Activated CD4-positive, alpha-beta T cell treated with anti-CD3 and anti-CD28 coated beads for 1 hour (primary cell): ENCODE measurements at regions not wholly inside any gene's neighbourhood (a gene's known extent, or its start where the extent isn't known, plus 50 kb on each side); places are given as distances from the start of the nearest gene placed in this dataset.
"Not testable (repeated sequence)": the region's sequence is repeated elsewhere in the genome, so short reads cannot be mapped to it uniquely, and the experiment has no call there.

Experiments used
- DNase-seq: peaks from one replicate; pipeline ENCODE4 v3.0.0-alpha.2; 2020

- DNase-seq, result no peak
These were observed 220.6 kb downstream of the DHX15 start for GRCh38 chr4:24363751-24364150.

GRCh38 chr4:24352112-24352511 lies 232.2 kb downstream of the DHX15 start:
- no peak for DNase-seq

GRCh38 chr4:24349168-24349996 lies 235.0 kb downstream of the DHX15 start:
- not testable (repeated sequence) for DNase-seq

- no peak for DNase-seq
These were observed 245.1 kb downstream of the DHX15 start for GRCh38 chr4:24339260-24339659.

- DNase-seq, result no peak
These were observed 246.7 kb downstream of the DHX15 start for GRCh38 chr4:24337451-24338190.

GRCh38 chr4:24335616-24336015 lies 248.7 kb downstream of the DHX15 start:
- DNase-seq, result no peak

GRCh38 chr4:24334906-24335305 lies 249.4 kb downstream of the DHX15 start:
- DNase-seq, result no peak

GRCh38 chr4:24330573-24330972 lies 253.8 kb downstream of the DHX15 start:
- no peak for DNase-seq

GRCh38 chr4:24330172-24330571 lies 254.2 kb downstream of the DHX15 start:
- DNase-seq, result no peak

GRCh38 chr4:24328711-24329110 lies 255.6 kb downstream of the DHX15 start:
- DNase-seq, result no peak

- DNase-seq, result no peak
These were observed 256.0 kb downstream of the DHX15 start for GRCh38 chr4:24328310-24328709.

- DNase-seq, result no peak
These were observed 261.4 kb downstream of the DHX15 start for GRCh38 chr4:24322995-24323394.

GRCh38 chr4:24322511-24322910 lies 261.8 kb downstream of the DHX15 start:
- DNase-seq, result no peak

GRCh38 chr4:24321616-24322015 lies 262.7 kb downstream of the DHX15 start:
- no peak for DNase-seq

GRCh38 chr4:24321131-24321530 lies 263.2 kb downstream of the DHX15 start:
- DNase-seq, result no peak

GRCh38 chr4:24319387-24319786 lies 265.0 kb downstream of the DHX15 start:
- no peak for DNase-seq

GRCh38 chr4:24315056-24315455 lies 269.3 kb downstream of the DHX15 start:
- DNase-seq, result no peak

- DNase-seq, result no peak
These were observed 272.0 kb downstream of the DHX15 start for GRCh38 chr4:24312261-24312913.

GRCh38 chr4:24303926-24304325 lies 280.4 kb downstream of the DHX15 start:
- DNase-seq, result no peak

GRCh38 chr4:24298911-24299310 lies 285.4 kb downstream of the DHX15 start:
- DNase-seq, result no peak

GRCh38 chr4:24287096-24287495 lies 297.3 kb downstream of the DHX15 start:
- no peak for DNase-seq

- DNase-seq, result no peak
These were observed 298.6 kb downstream of the DHX15 start for GRCh38 chr4:24285759-24286158.

- DNase-seq, result no peak
These were observed 301.9 kb downstream of the DHX15 start for GRCh38 chr4:24282446-24282845.

- DNase-seq, result no peak
These were observed 304.4 kb downstream of the DHX15 start for GRCh38 chr4:24279911-24280375.
